ENCODE measurements at regions not wholly inside any gene's neighbourhood (a gene's known extent, or its start where the extent isn't known, plus 50 kb on each side); places are given as distances from the start of the nearest gene placed in this dataset.
"Not testable (repeated sequence)": the region's sequence is repeated elsewhere in the genome, so short reads cannot be mapped to it uniquely, and the experiment has no call there.

- not testable (repeated sequence) for DNase-seq (ENCODE audit: low read depth, low spot score)
Observed at GRCh38 chr12:68547318-68547717, 63.4 kb upstream of the RAP1B start.

- not testable (repeated sequence) for DNase-seq (ENCODE audit: low read depth, low spot score)
Observed at GRCh38 chr12:68552605-68553195, 58.0 kb upstream of the RAP1B start.

GRCh38 chr12:68557011-68557730 is 53.5 kb upstream of the RAP1B start:
- no peak for DNase-seq (ENCODE audit: low read depth, low spot score)

GRCh38 chr12:68559246-68559645 is 51.5 kb upstream of the RAP1B start:
- DNase-seq (ENCODE audit: low read depth, low spot score) = no peak

- no peak for DNase-seq (ENCODE audit: low read depth, low spot score)
Observed at GRCh38 chr12:68559984-68560850, 50.5 kb upstream of the RAP1B start.

GRCh38 chr12:68560851-68561422 is 49.8 kb upstream of the RAP1B start:
- no peak for DNase-seq (ENCODE audit: low read depth, low spot score)

Data from smooth muscle cell of the brain vasculature (primary cell).